GM18867 (cell line): ENCODE measurements at regions not wholly inside any gene's neighbourhood (a gene's known extent, or its start where the extent isn't known, plus 50 kb on each side); places are given as distances from the start of the nearest gene placed in this dataset.
"Not testable (repeated sequence)": the region's sequence is repeated elsewhere in the genome, so short reads cannot be mapped to it uniquely, and the experiment has no call there.

Experiments used
- ATAC-seq: cut with Tn5 transposase; IDR thresholded peaks from one replicate; pipeline ENCODE4 v1.9.1; 2021; ENCODE audit warnings: mild to moderate bottlenecking, moderate library complexity; ENCODE audit not compliant: unreplicated experiment

- ATAC-seq, result no peak
Measured at GRCh38 chr4:159906517-159906916, 803.6 kb downstream of the RAPGEF2 start.

GRCh38 chr4:159910721-159911120 lies 807.8 kb downstream of the RAPGEF2 start:
- no peak for ATAC-seq

GRCh38 chr4:159922119-159922518 lies 819.2 kb downstream of the RAPGEF2 start:
- no peak for ATAC-seq

GRCh38 chr4:159925770-159926169 lies 822.9 kb downstream of the RAPGEF2 start:
- ATAC-seq, result no peak

GRCh38 chr4:159926871-159927270 lies 824.0 kb downstream of the RAPGEF2 start:
- ATAC-seq, result no peak

- ATAC-seq, result no peak
Measured at GRCh38 chr4:159927781-159928180, 824.9 kb downstream of the RAPGEF2 start.

- ATAC-seq, result not testable (repeated sequence)
Measured at GRCh38 chr4:159934602-159935001, 831.7 kb downstream of the RAPGEF2 start.

GRCh38 chr4:159937595-159937994 lies 834.7 kb downstream of the RAPGEF2 start:
- peak; percentile 100 for ATAC-seq

GRCh38 chr4:159939681-159940080 lies 836.8 kb downstream of the RAPGEF2 start:
- ATAC-seq, result not testable (repeated sequence)

- ATAC-seq, result no peak
Measured at GRCh38 chr4:159941076-159941475, 838.2 kb downstream of the RAPGEF2 start.

- no peak for ATAC-seq
Measured at GRCh38 chr4:159944477-159944876, 841.6 kb downstream of the RAPGEF2 start.

GRCh38 chr4:159946983-159947615 lies 844.2 kb downstream of the RAPGEF2 start:
- ATAC-seq, result peak; percentile 70

GRCh38 chr4:159950707-159951106 lies 847.8 kb downstream of the RAPGEF2 start:
- ATAC-seq, result no peak

- ATAC-seq, result no peak
Measured at GRCh38 chr4:159966746-159967145, 863.9 kb downstream of the RAPGEF2 start.

- not testable (repeated sequence) for ATAC-seq
Measured at GRCh38 chr4:159976871-159977482, 874.1 kb downstream of the RAPGEF2 start.

GRCh38 chr4:159977907-159978617 lies 875.2 kb downstream of the RAPGEF2 start:
- ATAC-seq, result peak; percentile 53

- ATAC-seq, result no peak
Measured at GRCh38 chr4:159979351-159979750, 876.5 kb downstream of the RAPGEF2 start.

- peak; percentile 54 for ATAC-seq
Measured at GRCh38 chr4:159979953-159980352, 877.1 kb downstream of the RAPGEF2 start.

- no peak for ATAC-seq
Measured at GRCh38 chr4:159980826-159981468, 878.1 kb downstream of the RAPGEF2 start.

GRCh38 chr4:159981469-159981856 lies 878.6 kb downstream of the RAPGEF2 start:
- no peak for ATAC-seq

GRCh38 chr4:159983082-159983481 lies 880.2 kb downstream of the RAPGEF2 start:
- peak; percentile 58 for ATAC-seq
